Thyroid gland (tissue), 4 donors: ENCODE measurements at regions not wholly inside any gene's neighbourhood (a gene's known extent, or its start where the extent isn't known, plus 50 kb on each side); places are given as distances from the start of the nearest gene placed in this dataset.
"Not testable (repeated sequence)": the region's sequence is repeated elsewhere in the genome, so short reads cannot be mapped to it uniquely, and the experiment has no call there.

Source experiments
- DNase-seq, 2 donors: peaks; one replicate each; pipeline ENCODE4 v3.0.0-alpha.2; 2019
- H3K27ac ChIP-seq, 3 donors: fragments of 200-600 bp; sonication (generic); 1 replicate in 2 of 3; 2 replicates in 1 of 3; pipeline ENCODE4 v1.5.1; 2016 to 2019; ENCODE audit warnings: mild to moderate bottlenecking in 1 of 3, moderate library complexity in 1 of 3
- H3K27me3 ChIP-seq: fragments of 200-600 bp; sonication (generic); one replicate; pipeline ENCODE4 v1.5.1; 2019
- H3K36me3 ChIP-seq, 2 donors: fragments of 200-600 bp; sonication (generic); one replicate each; pipeline ENCODE4 v1.5.1; 2016 to 2019
- H3K4me1 ChIP-seq, 2 donors: fragments of 200-600 bp; sonication (generic); one replicate each; pipeline ENCODE4 v1.5.1; 2017 to 2019
- H3K4me3 ChIP-seq, 3 donors: fragments of 200-600 bp; sonication (generic); replicated peaks in 1 of 3; 1 replicate in 2 of 3; 2 replicates in 1 of 3; pipeline ENCODE4 v1.5.1; 2016; ENCODE audit warnings: mild to moderate bottlenecking in 1 of 3
- H3K9me3 ChIP-seq: fragments of 200-600 bp; sonication (generic); one replicate; pipeline ENCODE4 v1.5.1; 2017
- CTCF ChIP-seq, 6 experiments: fragments of 200-600 bp in 3 of 6; fragments of 450-650 bp in 3 of 6; sonication (generic) in 3 of 6; IDR thresholded peaks; one replicate each; pipeline ENCODE4 v1.5.1; 2016 to 2019; ENCODE audit warnings: antibody characterized with exemption in 6 of 6, mild to moderate bottlenecking in 2 of 6, inconsistent platforms in 1 of 6, moderate library complexity in 1 of 6
- POLR2A ChIP-seq, 2 donors: fragments of 450-650 bp; IDR thresholded peaks; one replicate each; pipeline ENCODE4 v1.6.1; 2017; ENCODE audit warnings: antibody characterized with exemption in 2 of 2, mild to moderate bottlenecking in 2 of 2, moderate library complexity in 1 of 2
- WGBS, 2 donors: methylation state at CpG; one replicate each; pipeline ENCODE4 v1.1.5; 2017; 5-methylcytosine and 5-hydroxymethylcytosine counted together
- intact Hi-C: fragments of 100-400 bp; cut with DNase I; formaldehyde crosslinking; loops from one replicate; pipeline ENCODE4 v1.15.1; 2023

- Histone ChIP-seq H3K27ac (no peak overlapping the region), H3K9me3 (no peaks in the 10 kb centered on the region), H3K4me3 (no peak overlapping the region), H3K27me3 (no peaks in the 10 kb centered on the region), H3K4me1 (no peaks in the 10 kb centered on the region), H3K36me3 (no peaks in the 10 kb centered on the region)
- WGBS, 2 donors, result 94 to 96% methylated on average over 3 of the region's 3 CpGs
- no peak for TF ChIP-seq POLR2A (IDR thresholded peaks at IDR 0.05)
- TF ChIP-seq CTCF (IDR thresholded peaks at IDR 0.05), result no peak
- DNase-seq, result no peak
- intact Hi-C loops, result no loop called here
These were observed 361.7 kb upstream of the FAT1 start for GRCh38 chr4:187085339-187085738.

GRCh38 chr4:187086151-187086550, 362.5 kb upstream of the FAT1 start:
- Histone ChIP-seq H3K27me3 (no peaks in the 10 kb centered on the region), H3K9me3 (no peaks in the 10 kb centered on the region), H3K4me1 (no peaks in the 10 kb centered on the region), H3K4me3 (no peak overlapping the region), H3K27ac (no peak overlapping the region), H3K36me3 (no peaks in the 10 kb centered on the region)
- TF ChIP-seq CTCF (IDR thresholded peaks at IDR 0.05), result no peak
- no peak for TF ChIP-seq POLR2A (IDR thresholded peaks at IDR 0.05)
- no peak for DNase-seq
- WGBS, 2 donors, result 79 to 85% methylated on average over 5 of the region's 5 CpGs
- intact Hi-C loops, result no loop called here

GRCh38 chr4:187088070-187088799, 364.6 kb upstream of the FAT1 start:
- DNase-seq, result no peak
- H3K4me3 ChIP-seq, result no peak overlapping the region
- H3K27me3 ChIP-seq, result no peaks in the 10 kb centered on the region
- 58 to 60% methylated on average over 13 of the region's 13 CpGs for WGBS, 2 donors
- H3K9me3 ChIP-seq, result no peaks in the 10 kb centered on the region
- intact Hi-C loops, result no loop called here
- no peak overlapping the region for H3K27ac ChIP-seq
- TF ChIP-seq POLR2A (IDR thresholded peaks at IDR 0.05) (no peak), CTCF (IDR thresholded peaks at IDR 0.05) (no peak)
- H3K36me3 ChIP-seq, result no peaks in the 10 kb centered on the region
- H3K4me1 ChIP-seq, result no peaks in the 10 kb centered on the region

GRCh38 chr4:187090401-187090800, 366.7 kb upstream of the FAT1 start:
- TF ChIP-seq CTCF (IDR thresholded peaks at IDR 0.05) (no peak), POLR2A (IDR thresholded peaks at IDR 0.05) (no peak)

GRCh38 chr4:187090832-187091231, 367.2 kb upstream of the FAT1 start:
- H3K9me3 ChIP-seq, intact Hi-C loops, H3K4me1 ChIP-seq, H3K4me3 ChIP-seq, DNase-seq, H3K36me3 ChIP-seq, H3K27me3 ChIP-seq, H3K27ac ChIP-seq: not testable (repeated sequence)
- 90 to 92% methylated on average over 5 to 6 of the region's 6 CpGs for WGBS, 2 donors

More at GRCh38 chr4:187090401-187090800, 366.7 kb upstream of the FAT1 start:
- Histone ChIP-seq H3K9me3 (no peaks in the 10 kb centered on the region), H3K27ac (no peak overlapping the region), H3K4me1 (no peaks in the 10 kb centered on the region), H3K36me3 (no peaks in the 10 kb centered on the region), H3K4me3 (no peak overlapping the region), H3K27me3 (no peaks in the 10 kb centered on the region)
- intact Hi-C loops, result no loop called here
- DNase-seq, result no peak
- WGBS, 2 donors, result 95 to 97% methylated on average over 11 of the region's 11 CpGs
